Pons (tissue), 1 donor: ENCODE measurements at regions not wholly inside any gene's neighbourhood (a gene's known extent, or its start where the extent isn't known, plus 50 kb on each side); places are given as distances from the start of the nearest gene placed in this dataset.

ENCODE experiments used
- DNase-seq: peaks from one replicate; pipeline ENCODE4 v3.0.0-alpha.2; 2016; ENCODE audit warnings: low spot score

DNA sequence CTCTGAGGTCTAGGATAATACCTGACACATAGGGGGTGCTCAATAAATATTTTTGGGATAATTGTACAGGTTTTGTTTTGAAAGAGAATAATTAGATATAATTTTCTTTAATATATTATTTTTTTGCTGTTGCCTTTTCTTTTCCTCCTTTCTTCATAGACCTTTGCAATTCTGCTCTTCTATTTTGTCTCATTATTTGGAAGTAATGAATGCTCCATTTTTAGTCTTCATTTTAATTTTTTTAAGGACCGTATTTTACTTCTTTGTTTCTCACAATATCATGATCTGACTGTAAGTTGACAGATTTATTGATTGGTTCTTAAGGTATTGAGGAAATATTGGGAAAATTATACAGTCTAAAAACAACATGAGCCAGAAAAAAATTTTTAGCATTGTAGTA, 150.5 kb upstream of the TMC3 start:
- DNase-seq, result no peak

DNA sequence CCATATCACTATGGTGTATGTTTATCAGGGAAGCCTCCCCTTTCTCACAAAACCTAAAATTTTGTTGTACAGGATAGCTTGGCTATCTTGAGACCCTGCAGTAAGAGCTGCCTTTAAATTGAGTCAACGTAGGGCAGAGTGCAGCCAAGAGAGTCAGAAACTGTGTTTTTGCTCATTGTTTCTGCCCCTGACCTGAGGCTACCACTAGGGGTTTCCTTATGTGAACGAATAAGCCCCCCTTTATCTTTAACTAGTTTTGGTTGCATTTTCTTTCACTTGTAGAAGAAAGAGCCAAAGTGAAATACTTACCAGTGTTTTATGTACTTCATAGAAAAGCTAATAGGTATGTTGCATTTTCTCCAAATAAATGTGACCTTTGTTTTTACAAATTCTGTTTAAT, 149.9 kb upstream of the TMC3 start:
- DNase-seq, result no peak

DNA sequence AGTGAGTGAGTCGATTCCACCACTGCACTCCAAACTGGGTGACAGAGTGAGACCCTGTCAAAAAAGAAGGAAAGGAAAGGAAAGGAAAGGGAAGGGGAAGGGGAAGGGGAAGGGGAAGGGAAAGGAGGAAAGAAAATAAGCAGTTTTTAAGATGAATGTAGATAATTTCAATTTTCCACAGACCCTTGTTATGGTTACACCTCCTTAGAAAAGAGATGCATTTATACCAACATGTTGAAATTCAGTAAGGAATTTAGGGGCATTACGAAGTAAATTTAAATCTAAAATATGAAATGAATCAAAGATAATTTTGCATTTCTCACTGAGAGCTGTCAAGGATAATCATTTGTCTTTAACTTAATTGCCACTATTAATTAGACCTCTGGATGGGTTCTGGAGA, 146.5 kb upstream of the TMC3 start:
- no peak for DNase-seq

DNA sequence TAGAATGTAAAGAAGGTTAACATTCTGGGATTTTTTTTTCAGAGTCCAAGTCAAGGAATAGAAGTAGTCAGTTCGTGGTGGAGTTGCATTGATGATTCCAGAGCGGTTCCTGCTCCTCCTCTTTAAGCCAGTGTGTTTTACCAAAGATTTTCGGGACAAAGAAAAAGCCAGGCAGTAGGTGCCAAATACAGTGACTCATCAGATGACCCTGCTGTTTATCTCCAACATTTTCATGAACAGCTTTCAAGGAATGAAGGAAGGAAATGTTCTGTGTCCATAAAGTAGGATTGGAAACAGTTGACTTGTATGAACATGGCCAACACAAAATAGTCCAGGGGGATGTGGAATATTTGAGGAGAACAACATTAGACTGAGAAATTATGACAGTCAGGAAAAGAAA, 142.4 kb upstream of the TMC3 start:
- no peak for DNase-seq

DNA sequence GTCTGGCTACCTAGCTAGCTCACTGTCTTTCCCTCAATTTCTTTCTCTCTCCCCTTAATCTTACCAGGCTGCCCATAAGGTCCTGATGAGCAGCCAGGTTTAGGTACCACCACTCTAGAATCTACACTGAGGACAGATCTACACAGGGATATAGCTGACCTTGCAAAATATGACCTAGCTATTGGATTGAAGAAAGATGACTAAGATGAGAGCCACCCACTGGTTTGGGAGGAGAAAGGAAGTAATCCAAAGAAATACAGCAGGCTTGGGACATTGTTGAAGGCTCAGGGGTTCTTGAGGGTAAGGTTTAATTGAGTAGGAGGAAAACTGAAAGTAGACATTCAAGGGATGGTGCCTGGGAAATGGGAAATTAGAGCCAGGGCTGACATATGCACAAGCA, 142.0 kb upstream of the TMC3 start:
- DNase-seq, result no peak

DNA sequence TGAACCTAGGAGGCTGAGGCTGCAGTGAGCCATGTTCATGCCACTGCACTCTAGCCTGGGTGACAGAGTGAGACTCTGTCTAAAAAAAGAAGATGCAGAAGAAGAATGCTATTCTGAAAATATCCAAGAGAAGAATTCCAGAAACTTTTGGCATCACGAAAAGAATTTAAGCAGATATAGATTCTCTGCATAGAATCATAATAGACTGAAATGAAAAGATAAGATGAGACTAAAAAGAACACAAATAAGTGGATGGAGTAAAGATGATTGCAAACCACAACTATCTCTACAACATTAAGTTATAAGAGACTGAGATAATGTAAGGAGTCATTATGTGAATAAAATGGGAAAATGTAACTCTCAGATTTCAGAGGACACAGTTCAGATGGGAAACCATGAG, 140.7 kb upstream of the TMC3 start:
- no peak for DNase-seq

DNA sequence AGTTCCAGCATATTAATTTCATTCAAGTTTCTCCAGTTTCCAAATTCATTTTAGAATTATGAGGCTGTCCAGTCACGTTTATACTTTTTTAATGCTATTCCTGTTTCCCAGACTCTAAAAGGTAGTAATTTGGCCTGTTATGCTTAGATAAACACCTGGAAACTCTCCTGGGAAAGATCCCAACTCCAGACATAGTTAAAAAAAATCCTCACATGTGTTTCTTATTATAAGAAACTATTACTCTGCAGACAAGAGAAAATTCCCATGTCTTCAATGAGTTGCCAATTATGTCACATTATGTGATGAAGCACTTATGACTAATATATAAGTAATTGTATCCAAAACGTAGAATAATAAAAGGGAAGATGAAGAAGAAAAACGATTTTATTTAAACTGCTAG, 137.1 kb upstream of the TMC3 start:
- no peak for DNase-seq

DNA sequence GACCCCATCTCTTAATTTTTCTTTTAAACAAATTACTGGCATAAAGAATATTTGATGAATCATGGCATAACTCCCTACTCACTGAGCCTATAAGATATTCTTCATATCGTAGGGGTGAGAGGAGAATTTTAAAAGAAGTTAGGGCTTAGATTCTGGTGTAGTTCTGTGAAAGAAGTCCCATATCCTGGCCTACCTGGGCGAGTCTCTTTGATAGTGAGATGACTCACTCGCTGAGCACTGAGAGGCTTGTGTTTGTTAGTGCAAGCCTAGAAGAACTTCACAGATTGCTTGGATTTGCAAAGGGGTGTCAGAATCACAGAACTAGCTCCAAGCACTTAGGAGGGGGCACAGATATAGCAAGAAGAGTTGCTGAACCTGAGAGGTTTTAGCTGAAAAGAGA, 133.8 kb upstream of the TMC3 start:
- no peak for DNase-seq

DNA sequence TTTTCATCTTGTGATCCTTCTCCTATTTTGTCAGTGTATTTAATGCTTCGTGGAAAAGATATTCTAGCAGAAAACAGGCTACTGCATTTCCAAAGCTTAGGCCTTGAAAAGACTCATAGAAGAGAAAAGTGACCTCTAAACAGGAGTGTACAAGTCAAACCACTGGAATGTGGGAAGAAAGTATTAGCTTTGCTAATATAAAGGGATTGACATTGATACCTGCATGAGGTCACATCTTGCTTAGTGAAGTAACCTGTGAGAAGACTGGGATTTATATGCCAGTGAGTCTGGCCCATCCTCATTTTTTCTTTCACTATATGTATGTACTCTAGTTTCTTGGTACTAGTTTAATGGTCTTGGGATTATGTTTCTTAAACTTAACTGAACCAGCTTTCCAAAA, 132.9 kb upstream of the TMC3 start:
- no peak for DNase-seq

DNA sequence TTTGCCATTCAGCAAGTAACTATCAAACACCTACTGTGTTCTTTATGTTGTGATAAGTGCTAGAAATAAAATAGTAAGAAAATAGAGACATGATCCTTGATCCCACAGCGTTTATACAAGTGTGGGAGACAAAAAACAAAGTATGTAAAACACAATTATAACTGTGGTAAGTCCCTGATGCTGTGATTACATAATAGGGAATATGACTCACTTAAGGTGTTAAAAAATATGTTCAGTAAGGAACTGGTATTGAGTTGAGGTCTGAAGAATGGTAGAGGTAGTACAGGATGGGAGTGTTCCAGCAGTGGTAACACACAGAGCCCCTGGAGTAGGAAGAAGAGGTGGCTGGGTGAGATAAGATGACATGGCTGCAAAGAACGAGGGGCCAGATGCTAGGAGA, 132.1 kb upstream of the TMC3 start:
- no peak for DNase-seq

DNA sequence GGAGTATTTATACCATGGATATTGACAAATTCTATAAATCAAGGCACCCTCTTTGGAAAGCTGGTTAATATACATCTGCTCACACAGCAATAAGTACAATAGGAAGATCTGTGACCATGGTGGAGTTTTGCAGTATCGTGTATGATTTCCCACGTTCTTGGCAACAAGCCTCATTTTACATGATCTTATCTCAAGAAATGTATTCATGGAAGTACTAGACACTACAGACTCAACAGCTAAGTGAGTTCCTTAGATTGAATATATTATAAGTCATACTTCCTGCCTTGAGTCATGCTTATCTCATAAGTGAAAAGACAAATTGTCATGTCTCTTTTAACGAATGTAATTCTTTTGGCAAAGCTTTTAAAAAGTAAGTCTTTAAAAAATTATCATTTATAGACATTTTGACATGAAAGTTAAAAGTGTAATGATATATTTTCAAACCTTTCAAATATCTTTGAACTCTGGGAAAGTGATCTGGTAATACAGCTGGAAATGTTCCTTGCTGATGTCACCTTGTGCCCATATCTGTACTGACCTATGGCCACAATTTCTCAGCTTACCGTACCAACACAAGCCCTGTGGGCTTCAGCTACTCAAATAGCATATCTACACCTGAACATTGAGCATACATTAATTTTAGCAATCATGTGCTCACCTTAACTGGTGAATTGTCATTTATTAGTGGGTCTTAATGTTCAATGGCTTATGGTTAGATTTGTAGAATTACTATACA, 130.3 kb upstream of the TMC3 start:
- no peak for DNase-seq

DNA sequence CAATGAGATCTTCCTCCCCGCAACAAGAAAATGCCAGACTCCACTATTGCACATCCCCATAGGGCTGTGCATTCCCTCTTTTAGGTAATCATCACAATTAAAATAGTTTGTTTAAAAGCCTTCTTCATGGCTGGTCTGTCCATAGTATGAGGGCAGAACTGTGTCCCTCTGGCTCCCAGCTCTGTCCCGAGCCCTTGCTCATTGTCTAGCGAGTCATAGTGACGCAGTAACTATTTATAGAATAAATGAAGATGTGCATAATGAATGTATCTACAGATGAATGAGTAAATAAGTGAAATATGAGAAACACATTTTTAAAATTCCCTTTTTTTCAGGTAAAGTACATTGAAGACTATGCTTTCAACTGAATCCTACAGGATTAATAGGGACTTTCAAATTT, 128.4 kb upstream of the TMC3 start:
- no peak for DNase-seq

DNA sequence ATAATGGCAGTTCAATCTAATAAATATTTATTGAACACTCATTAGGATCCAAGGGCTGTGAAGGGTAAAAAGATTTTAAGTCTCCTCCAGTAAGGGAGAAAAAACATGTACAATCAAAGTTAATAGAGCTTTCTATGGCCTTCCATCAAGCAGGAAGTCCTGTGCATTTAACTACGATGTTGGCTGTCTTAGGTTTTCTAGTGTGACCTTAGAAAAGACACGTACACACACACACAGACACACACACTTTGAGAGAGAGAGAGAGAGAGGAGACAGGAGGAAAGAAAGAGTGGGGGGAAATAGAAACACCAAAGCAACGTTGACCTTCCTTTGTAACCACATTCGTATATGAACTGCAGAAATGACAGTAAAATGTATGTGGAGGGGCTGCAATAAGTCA, 126.1 kb upstream of the TMC3 start:
- DNase-seq, result no peak

DNA sequence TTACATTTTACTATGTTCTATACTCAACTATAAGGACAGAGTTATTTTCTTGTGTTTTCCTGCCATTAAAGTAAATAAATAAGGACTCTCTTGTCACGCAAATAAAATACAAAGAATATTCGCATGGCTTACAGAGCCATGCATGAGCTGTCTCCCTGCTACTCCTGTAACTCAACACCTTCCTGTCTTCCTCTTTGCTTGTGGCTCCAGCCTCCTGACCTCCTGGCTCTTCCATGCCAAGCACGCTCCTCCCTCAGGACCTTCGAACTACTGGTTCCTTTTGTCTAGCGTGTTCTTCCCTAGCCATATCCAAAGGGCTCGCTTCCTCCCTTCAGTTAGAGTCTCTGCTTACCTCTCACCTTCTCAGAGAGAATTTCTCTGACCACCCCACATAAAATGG, 124.3 kb upstream of the TMC3 start:
- DNase-seq, result no peak

DNA sequence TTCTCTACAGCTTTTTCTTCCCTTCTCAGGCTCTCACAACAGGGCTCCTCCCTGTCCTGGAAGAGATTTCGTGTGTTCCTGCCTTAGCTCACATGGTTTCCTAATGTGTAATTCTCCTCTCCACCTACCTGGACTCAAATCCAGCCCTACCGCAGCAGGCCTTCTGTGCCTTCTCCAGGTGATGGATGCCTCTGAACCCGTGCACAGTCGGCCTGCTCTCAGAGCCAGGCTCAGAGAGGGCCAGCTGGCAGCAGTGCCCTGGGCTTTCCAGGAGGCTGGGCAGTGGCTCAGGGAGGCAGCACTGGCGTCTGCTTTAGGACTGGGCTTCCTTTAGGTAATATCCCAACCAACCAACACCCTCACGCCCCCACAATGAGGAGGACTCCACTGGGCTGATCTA, 123.2 kb upstream of the TMC3 start:
- no peak for DNase-seq

DNA sequence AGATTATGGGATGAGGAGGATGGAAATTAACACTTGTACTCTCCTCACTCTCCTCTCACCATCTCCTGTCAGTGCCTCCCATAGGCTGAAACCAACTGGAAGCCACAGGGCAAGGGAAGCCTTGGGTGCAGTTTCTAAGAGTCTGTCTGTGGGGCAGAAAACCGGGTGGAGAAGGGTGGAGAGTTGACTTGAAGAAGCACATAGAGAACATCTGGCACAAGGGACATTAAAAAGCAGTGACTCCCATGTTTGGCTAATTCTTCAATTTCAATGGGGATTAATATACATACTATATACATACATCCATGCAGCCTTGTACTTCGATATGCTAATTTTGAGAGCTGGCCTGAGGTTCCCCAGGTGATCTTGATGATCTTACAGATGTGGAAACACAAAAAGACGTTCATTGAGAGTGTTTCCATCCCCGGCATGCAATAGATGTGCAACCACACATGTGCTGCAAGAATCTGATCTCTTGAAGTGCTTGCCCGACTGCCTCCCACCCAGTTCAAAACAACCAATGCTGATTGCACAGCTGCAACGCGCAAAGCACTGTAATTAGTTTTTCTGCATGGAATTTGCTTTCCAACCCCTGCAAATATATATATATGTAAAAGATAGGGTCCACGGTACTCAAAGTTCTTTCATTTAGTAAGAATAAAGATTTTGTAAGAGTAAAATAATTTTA, 121.9 kb upstream of the TMC3 start:
- DNase-seq, result no peak

DNA sequence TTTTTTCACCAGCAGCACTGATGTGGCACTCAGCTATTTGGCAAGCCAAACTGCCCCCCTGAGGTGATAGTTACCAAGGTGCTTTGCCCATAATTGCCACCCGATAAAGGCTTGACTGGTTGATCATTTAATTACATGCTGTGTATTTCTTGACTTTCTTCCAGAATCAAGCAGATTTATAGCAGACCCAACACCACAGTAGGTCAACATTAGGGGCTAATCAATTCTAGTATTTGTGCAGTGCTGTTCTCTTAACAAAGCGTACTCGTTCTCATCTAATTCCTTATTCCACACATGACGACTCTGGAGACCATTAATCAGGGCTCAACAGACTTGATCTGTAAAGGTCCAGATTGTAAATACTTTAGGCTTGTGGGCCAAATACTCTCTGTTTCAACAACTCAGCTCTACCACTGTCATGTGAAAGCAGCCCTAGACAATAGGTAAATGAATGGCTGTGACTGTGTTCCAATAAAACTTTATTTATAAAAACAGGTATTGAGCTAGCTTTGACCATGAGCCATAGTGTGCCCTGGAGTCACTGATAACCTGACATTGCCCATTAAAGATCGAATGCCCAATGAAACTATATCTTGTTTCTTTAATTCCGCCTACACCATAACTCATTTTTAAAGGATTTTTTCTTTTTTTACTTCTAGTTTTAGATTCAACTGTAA, 119.1 kb upstream of the TMC3 start:
- no peak for DNase-seq

DNA sequence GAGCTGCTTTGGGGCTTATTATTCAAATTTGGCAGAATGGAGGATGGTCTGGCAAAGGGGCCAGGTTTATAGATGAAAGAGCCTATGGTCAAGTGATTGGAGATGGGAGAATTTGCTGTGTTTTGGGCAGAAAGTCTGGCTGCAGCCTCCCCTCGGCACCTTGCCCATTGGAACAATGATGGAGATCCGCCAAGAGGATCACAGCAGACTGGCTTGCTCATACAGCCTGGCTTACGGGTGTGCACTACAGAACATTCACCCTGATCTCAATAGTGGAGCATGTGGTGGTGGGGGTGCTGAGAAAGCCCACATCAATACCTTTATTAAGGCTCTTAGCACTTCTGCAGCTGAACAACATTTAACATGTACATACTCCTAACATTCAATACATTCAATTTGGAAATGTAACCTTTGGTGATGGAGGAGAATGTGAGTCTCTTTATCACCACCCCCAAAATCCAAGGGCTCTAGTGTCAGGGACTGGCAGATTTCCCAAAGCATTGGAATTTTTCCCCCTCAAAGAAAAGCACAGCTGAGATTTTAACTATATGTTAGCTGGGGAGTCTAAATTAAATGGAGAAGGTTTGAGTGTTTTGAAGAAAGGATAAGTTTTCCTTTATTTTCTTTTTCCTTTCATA, 118.4 kb upstream of the TMC3 start:
- peak; percentile 51 for DNase-seq

DNA sequence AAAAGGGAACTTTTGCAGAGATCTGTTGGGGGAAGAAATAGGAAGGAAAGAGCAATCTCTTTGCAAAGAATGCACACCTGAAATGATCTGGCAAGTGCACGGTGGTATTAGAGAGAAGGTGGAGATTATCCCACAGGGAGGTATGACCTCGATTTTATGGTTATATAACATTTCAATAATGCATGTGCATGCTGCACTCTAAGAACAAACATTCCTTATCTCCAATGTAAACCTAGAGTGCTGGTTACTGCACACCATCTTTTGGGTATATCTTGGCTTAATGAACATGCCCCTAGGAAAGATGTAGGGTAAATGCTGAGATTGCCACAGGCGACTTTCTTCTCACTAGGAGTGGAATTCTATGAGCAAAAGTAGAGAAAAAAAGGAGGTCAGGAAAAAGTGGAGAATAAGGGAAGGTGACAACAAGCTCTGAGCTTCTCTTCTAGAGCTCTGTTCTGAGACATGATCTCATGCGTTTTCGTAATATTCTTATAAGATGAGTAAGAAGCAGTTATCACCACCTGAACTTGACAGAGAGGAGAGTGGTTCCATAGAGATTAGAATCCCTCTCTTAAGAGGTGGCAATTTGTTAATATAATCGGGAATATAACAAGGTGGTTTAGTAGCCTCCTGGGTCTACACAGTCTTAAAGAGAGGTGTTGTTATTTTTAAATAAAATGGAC, 117.5 kb upstream of the TMC3 start:
- no peak for DNase-seq

DNA sequence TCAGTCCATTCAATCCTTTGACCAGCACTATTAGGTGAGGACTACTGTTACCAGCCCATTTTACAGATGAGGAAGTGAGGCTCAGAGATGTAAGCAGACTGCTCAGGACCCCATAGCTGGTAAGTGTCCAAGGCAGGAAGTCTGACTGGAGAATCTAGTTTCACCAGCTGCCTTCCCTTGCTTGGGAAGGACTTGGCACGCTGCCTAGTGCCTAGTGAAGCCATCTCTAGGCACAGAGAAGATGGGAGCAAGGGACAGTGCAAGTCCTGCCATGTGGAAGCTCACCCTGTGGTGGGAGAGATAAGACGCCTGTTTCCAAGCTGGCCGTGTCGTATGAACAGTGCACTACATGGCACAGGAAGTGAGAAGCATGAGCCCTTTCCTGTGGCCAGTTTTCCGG, 111.8 kb upstream of the TMC3 start:
- no peak for DNase-seq

DNA sequence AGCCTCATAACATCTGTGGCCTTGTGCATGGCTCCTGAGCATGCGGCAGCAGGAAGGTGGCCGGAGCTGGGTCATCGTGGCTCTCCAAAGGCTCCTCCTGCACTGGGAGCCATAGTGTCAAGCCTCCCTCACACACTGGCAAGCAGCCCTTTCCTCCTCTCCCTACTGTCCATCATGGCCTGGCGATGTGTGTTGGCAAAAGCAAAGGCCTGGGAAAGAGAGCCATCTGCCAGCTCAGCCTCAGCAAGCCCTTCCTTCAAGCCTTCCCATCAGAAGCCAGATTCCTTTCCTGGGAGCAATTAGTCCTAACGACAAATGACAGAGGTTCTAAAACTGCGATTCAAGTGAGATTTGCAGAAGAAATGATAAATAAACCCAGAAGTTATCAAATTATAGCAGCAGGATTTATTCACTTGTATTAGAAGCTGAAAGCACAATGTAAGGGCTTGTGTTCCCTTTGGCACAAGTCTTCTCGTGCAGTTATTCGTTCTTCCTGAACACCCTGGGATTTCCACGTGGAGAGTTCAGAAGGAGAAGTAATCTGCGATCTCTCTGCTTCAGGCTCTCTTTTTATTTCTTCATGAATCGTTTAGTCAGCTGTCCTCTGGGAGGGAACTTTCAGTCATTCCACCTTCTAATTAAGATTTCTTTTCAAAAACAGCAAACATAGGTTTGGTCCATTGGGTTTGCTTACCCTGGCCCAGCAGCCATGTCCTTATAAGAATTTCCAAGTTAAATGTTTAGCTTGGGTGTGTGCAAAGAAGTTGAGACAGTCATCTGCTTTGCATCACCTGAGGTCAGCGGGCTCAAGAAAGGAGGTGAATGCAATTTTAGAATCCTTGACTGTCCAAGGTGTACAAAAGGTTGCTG, 110.3 kb upstream of the TMC3 start:
- DNase-seq, result peak; percentile 7
